ENCODE measurements at regions not wholly inside any gene's neighbourhood (a gene's known extent, or its start where the extent isn't known, plus 50 kb on each side); places are given as distances from the start of the nearest gene placed in this dataset.

GRCh38 chr13:83378908-83379307 lies 503.4 kb downstream of the SLITRK1 start:
- Histone ChIP-seq H3K27me3 (replicated peaks in 1 of 4; ENCODE audit: control extremely low read depth in 1 of 4, control insufficient read depth in 3 of 4, insufficient read depth in 4 of 4, low read length in 3 of 4) (no peaks in the 10 kb centered on the region), H3K36me3 (replicated peaks in 1 of 2; ENCODE audit: control extremely low read depth in 1 of 2, control insufficient read depth in 1 of 2, extremely low read depth in 1 of 2, insufficient read depth in 2 of 2, low read length in 1 of 2) (no peaks in the 10 kb centered on the region), H3K4me3 (ENCODE audit: control extremely low read depth in 1 of 5, extremely low read depth in 1 of 5, insufficient read depth in 1 of 5, low read depth in 2 of 5, low read length in 4 of 5) (no peak overlapping the region), H2AFZ (ENCODE audit: insufficient read depth, low read depth, low read length, poor library complexity, severe bottlenecking) (no peak overlapping the region), H3K9me3 (ENCODE audit: control extremely low read depth in 1 of 3, control insufficient read depth in 2 of 3, insufficient read depth in 1 of 3, low read length in 2 of 3) (peaks cover 0 to 3% (median 1%) of the 10 kb centered on the region in 3 donors), H4K20me1 (ENCODE audit: control insufficient read depth, insufficient read depth, low read length, poor library complexity, severe bottlenecking) (no peaks in the 10 kb centered on the region), H3K4me2 (replicated peaks; ENCODE audit: low read depth, low read length, poor library complexity, severe bottlenecking) (no peak overlapping the region), H3K79me2 (ENCODE audit: control insufficient read depth, insufficient read depth, low read length) (no peaks in the 10 kb centered on the region), H3K4me1 (ENCODE audit: control insufficient read depth in 2 of 2, insufficient read depth in 2 of 2, low read length in 2 of 2) (no peaks in the 10 kb centered on the region), H3K9ac (ENCODE audit: low read length) (no peak overlapping the region), H3K27ac (ENCODE audit: low read length in 2 of 2) (no peak overlapping the region)
- intact Hi-C loops (cut with micrococcal nuclease): no loop called here
- H3K9me3 Mint-ChIP-seq (ENCODE audit: insufficient read depth): peaks cover 2% of the 10 kb centered on the region
- no peak for TF ChIP-seq EZH2 (IDR thresholded peaks at IDR 0.05; ENCODE audit: borderline replicate concordance, insufficient read depth, low read depth, low read length, poor library complexity, severe bottlenecking)
- WGBS (ENCODE audit: insufficient coverage): no CpG with 5 or more reads among the region's 1 CpG
- ChIA-PET CTCF (no interaction called here), POLR2A (no interaction called here)
- H3K4me3 Mint-ChIP-seq: no peak overlapping the region
- no peak overlapping the region for H3K27ac Mint-ChIP-seq
- H3K4me1 Mint-ChIP-seq: no peaks in the 10 kb centered on the region
- H3K27me3 Mint-ChIP-seq: no peaks in the 10 kb centered on the region
- DNase-seq: no peak
- ATAC-seq (ENCODE audit: low read depth): no peak

GRCh38 chr13:83377491-83377890 lies 504.8 kb downstream of the SLITRK1 start:
- no peak for ATAC-seq (ENCODE audit: low read depth)
- WGBS (ENCODE audit: insufficient coverage): no CpG with 5 or more reads among the region's 1 CpG
- TF ChIP-seq CTCF (IDR thresholded peaks at IDR 0.05): no peak
- no peak for TF ChIP-seq EZH2 (IDR thresholded peaks at IDR 0.05; ENCODE audit: borderline replicate concordance, insufficient read depth, low read depth, low read length, poor library complexity, severe bottlenecking)
- Mint-ChIP-seq H3K9me3 (ENCODE audit: insufficient read depth) (no peaks in the 10 kb centered on the region), H3K27me3 (no peaks in the 10 kb centered on the region), H3K27ac (no peak overlapping the region), H3K4me1 (no peaks in the 10 kb centered on the region), H3K4me3 (no peak overlapping the region)
- DNase-seq: no peak
- H3K27ac ChIP-seq (ENCODE audit: low read length in 2 of 2): no peak overlapping the region
- H3K4me3 ChIP-seq (ENCODE audit: control extremely low read depth in 1 of 5, extremely low read depth in 1 of 5, insufficient read depth in 1 of 5, low read depth in 2 of 5, low read length in 4 of 5): no peak overlapping the region
- no peak overlapping the region for H3K4me2 ChIP-seq (replicated peaks; ENCODE audit: low read depth, low read length, poor library complexity, severe bottlenecking)
- no peaks in the 10 kb centered on the region for H3K27me3 ChIP-seq (replicated peaks in 1 of 4; ENCODE audit: control extremely low read depth in 1 of 4, control insufficient read depth in 3 of 4, insufficient read depth in 4 of 4, low read length in 3 of 4)
- no peaks in the 10 kb centered on the region for H3K36me3 ChIP-seq (replicated peaks in 1 of 2; ENCODE audit: control extremely low read depth in 1 of 2, control insufficient read depth in 1 of 2, extremely low read depth in 1 of 2, insufficient read depth in 2 of 2, low read length in 1 of 2)
- H3K9me3 ChIP-seq (ENCODE audit: control extremely low read depth in 1 of 3, control insufficient read depth in 2 of 3, insufficient read depth in 1 of 3, low read length in 2 of 3): peaks cover 0 to 3% (median 1%) of the 10 kb centered on the region in 3 donors
- H3K9ac ChIP-seq (ENCODE audit: low read length): no peak overlapping the region
- H3K4me1 ChIP-seq (ENCODE audit: control insufficient read depth in 2 of 2, insufficient read depth in 2 of 2, low read length in 2 of 2): no peaks in the 10 kb centered on the region
- H2AFZ ChIP-seq (ENCODE audit: insufficient read depth, low read depth, low read length, poor library complexity, severe bottlenecking): no peak overlapping the region
- H3K79me2 ChIP-seq (ENCODE audit: control insufficient read depth, insufficient read depth, low read length): no peaks in the 10 kb centered on the region
- ChIA-PET CTCF (no interaction called here), POLR2A (no interaction called here)
- intact Hi-C loops (cut with micrococcal nuclease): no loop called here
- H4K20me1 ChIP-seq (ENCODE audit: control insufficient read depth, insufficient read depth, low read length, poor library complexity, severe bottlenecking): no peaks in the 10 kb centered on the region
